Hematopoietic multipotent progenitor cell treated with erythropoietin and hydrocortisone succinate and interleukin-3 and kit ligand, for 4 days (in vitro differentiated cells): ENCODE measurements at regions not wholly inside any gene's neighbourhood (a gene's known extent, or its start where the extent isn't known, plus 50 kb on each side); places are given as distances from the start of the nearest gene placed in this dataset.
A peak's percentile ranks its signal among the peaks of the same experiment; 100 is the strongest.
"Not testable (repeated sequence)": the region's sequence is repeated elsewhere in the genome, so short reads cannot be mapped to it uniquely, and the experiment has no call there.

Source experiments
- DNase-seq: peaks from one replicate; pipeline ENCODE4 v3.0.0-alpha.2; 2015

DNA sequence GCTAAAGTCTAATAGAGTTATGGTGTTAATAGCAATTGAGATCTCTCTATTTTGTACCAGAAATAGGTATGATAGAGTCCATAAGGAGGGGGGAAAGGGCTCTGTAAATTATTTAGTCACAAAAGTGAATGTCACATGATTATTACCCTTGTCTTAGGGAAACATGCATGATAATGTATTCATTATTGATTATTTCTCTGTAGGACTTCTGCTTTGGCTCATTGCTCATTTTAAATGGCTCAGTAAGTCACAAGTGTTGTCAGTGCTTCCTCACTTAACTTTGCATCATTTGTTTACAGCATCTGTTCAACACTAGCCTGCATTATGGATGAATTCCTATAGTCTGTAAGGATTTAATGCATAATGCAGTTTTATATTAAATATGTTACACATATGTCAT lies 788.8 kb upstream of the EDIL3 start:
- no peak for DNase-seq

DNA sequence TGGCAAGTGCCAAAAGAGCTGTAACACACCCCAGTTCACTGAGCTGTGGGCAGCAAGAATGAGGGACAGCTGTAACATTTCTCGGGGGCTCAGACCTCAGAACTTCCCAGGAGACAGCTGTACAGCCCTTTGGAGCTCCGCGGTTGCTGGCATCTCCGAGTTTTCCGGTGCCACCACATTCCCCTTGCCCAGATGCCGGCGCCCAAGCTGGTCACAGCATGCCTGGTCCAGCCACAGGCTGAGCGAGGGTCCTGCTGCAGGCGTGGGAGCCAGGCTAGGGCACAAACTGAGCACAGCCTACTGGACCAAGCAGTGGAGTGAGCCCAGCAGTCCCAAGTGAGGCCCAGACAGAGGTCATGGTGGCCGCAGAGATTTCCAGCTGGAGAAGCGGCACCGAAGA lies 797.7 kb upstream of the EDIL3 start:
- DNase-seq, result no peak

DNA sequence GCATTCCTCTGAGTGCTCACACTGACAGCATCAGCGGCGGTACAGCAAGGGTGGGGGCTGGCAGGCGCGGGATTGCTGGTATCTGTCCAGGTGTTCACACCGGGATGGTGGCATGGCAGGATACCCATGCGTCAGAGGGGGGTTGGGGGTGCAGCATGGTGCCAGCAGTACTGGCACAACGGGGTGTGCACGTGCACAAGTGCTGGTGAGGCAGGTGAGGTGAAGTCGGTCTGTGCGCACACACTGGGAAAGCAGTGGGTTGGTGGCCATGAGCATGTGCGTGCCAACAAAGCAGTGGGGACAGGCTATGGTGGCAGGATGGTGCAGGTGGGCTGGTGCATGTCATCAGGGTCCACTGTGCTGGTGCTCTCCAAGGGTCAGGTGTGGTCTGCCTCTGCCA lies 819.6 kb upstream of the EDIL3 start:
- no peak for DNase-seq

DNA sequence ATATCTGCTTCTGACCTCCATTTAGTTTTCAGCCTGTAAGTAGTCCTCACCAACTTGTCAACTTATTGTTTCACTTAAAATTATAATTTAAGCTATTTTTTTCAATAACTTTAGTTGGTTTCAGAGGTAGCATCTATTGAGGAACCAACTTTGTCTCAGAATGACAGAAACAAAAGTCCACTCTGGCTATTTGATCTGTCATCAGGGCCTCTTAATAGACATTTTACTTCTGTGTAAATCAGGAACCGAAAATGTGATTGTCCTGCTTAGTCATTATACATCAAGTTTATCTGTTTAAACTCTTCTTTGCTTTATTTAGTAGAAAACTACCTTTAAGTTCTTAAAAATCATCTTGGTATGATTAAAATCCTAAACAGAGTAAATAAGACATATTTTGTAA lies 820.8 kb upstream of the EDIL3 start:
- DNase-seq, result no peak

DNA sequence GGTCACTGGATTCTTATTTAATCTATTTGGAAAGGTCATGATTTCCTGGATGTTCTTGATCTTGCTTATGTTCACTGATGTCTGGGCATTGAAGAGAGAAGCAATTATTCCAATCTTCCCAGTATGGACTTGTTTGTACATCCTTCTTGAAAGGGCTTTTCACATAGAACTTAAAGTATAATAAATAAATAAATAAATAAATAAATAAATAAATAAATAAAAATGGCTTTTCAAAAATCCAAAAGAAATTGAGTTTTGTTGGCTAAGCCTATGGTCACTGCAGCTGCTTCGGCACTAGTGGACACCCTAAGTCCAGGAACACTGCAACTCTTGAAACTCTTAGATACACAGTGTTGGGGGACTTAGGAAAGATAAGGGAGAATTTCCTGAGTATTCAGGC lies 840.7 kb upstream of the EDIL3 start:
- no peak for DNase-seq

DNA sequence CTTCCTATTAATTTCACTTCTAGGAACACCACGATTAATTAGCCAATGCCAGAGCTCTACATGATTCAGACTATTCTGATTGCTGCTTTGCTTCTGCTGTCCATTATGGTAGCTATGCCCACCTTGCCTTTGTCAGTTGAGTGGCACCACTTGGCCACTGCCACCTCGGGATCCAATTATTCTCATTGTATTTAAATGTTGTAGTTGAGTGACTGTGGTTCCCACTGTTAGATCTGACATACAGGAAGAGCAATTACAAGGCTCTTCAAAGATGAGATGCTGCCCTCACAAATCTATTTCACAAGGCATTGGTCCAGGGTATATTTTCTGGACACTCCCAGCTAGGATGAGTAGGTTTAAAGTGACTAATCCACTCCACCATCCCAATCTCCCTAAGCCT lies 864.5 kb upstream of the EDIL3 start:
- no peak for DNase-seq

DNA sequence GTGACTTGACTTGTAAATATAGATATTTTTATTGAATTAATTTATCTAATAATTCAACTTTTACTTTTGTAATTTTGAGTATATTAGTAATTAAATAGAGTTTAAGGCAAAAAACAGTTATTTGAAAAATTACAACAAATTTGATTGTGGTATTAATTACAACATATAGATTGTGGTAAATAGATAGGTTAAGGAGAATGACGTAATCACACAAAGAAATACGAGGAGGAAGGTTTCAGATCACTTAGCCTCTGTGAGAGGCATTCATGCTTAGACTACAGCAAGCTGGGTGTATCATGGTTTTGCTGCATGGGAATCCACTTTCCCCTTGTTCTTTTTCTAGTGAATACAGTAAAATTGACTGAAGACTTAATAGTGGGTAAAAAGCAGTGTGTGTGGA lies 878.4 kb upstream of the EDIL3 start:
- peak; percentile 4 for DNase-seq

DNA sequence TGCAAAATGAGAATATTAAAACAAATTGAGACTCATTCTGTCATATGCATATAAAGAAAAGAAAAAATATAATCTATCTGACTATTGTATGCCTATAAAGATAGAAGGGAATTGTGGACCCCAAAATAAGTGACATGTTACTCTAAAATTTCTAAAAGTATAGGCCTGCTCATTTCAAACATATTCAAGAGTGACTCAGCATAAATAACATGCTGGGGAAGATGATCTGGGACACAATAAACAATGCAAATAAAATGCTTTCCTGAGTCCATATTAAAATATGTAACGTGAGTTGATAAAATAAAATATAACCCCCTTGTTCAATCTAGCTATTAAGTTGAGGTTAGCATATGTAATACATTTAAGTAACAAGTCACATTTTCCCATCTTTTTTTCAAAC lies 882.0 kb upstream of the EDIL3 start:
- DNase-seq, result no peak

DNA sequence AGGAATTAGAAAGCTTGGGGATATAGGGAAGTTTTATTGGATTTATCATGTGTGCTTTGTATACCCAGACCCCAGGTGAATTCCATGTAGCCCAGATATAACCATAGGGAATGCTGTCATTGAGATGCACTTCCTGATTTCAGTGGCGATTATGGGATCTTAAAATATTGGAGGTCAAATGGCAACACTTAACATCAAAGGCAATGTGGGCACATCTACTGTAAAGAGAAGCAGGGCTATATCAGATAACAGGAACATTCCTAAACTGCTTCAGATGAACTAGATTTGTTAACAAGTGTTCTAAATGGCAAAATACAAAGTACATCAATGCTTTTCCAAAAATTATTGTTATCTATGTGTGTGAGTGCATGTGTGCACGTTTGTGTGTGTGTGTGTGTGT lies 883.5 kb upstream of the EDIL3 start:
- DNase-seq, result no peak

DNA sequence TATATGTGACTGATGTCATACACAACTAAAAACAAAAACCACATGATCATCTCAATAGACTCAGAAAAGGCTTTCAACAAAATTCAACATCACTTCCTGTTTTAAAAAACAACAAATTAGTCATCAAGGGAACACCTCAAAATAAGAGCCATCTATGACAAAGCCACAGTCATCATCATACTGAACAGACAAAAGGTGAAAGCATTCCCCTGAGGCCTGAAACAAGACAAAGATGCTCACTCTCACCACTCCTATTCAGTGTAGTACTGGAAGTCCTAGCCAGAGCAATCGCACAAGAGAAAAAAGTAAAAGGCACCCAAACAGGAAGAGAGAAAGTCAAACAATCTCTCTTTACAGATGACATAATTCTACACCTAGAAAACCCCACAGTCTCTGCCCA lies 893.5 kb upstream of the EDIL3 start:
- DNase-seq, result no peak

DNA sequence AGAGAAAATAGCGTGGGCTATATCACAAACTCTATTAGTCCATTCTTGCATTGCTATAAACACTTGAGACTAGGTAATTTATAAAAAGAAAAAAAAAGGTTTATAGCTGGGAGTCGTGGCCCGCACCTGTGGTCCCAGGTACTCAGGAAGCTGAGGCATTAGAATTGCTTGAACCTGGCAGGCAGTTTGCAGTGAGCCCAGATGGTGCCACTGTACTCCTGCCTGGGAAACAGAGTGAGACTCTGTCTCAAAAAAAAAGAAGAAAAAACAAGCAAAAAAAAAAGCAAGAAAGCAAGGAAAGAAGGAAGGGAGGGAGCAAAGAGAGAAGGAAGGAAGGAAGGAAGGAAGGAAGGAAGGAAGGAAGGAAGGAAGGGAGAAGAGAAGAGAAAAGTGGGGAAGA lies 904.2 kb upstream of the EDIL3 start:
- no peak for DNase-seq

DNA sequence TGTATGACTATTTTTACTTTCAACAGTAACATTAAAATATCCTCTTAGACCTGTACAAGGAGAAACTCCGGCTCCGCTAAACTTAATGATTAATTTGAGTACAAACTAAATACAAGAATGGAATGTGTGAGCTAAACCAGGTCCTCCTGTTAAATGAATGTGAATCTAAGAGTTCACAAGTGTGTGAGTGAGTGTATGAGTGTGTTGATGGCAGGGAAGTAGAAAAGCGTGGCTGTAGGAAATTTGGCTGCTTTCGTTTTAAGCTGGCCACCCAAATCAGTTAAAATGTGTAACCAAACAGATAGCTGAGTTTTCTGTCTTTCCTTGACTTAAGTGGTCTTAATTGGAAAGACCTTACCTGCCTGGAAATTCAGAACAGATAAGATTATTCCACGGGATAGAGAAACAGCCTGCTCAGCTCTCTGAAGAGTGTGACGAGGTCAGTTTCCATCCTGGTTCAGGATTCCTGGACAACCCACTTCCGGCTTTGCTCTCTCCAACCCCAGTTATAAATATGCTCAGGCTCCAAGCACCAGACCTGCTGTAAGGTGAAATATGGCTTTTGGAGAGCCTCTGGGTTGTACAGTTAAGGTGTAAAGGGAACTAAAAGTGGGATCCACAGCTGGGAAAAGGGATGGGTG lies 908.6 kb upstream of the EDIL3 start:
- no peak for DNase-seq

DNA sequence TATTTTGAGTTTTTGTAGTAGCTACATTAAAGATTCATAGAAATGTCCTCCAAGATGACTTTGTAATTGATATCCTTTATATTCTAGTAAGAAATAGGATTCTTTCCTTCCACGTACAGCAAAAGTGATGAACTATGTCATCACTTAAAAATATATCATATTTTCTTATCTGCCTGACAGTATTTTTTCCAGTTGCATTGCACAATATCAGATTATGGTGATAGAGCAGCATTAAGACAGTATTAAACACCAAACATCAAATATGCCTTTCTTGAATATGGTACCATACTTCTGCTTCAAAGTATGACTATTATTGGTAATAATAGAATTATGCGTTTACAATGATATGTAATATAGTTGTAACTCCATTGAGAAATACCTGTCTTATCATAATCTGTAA lies 919.8 kb upstream of the EDIL3 start:
- DNase-seq, result no peak

DNA sequence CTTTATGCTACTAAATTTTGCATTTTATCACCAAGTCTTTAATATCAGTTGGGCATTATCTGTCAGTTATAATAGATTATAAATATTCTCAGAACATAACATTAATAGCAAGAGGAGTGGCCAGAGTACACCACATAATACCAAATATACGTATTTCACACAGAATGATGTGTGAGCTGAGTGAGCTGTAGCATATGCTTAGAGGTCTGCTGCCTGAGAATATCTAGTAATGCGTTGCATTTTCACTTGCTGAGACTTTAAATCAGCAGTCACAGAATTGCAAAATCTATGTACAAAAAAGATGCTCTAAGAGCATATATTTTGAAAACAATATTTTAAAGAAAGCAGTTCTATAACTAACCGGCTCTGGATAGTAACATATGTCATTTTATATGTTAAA lies 921.1 kb upstream of the EDIL3 start:
- no peak for DNase-seq

DNA sequence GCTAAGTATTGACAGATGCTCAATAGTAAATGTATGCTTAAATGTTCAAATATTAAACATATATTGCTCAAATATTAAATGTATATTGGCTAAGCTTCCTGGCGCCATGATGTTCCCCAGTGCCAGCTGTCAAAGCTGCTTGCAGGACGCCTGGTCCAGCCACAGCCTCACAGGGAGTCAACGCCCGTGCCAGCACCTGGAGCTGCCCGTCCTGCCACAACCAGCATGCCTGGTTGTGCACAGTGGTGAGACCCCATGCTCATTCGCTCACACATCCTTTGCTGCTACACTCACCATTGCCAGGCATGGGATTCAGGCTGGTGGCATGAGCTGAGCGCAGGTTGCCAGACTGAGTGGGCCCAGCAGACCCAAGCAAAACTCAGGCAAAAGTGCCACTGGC lies 926.9 kb upstream of the EDIL3 start:
- no peak for DNase-seq

DNA sequence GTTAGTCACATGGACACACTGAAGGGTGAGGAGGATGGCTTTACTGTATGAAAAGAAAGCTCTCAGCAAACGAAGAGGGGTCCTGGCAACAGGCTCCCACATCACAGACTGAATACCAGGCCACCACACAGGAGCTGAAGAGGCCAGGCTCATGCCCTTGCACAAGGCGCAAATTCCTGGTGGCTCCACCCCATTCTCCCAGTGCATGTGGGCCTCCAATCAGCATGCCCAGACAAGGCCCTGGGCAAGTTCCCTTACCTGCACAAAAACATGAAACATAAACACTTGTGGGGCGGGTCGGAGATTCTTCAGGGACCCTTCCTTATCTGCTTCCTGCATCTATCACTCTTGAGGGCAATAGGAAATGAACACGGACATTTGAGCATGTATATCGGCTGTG lies 935.8 kb upstream of the EDIL3 start:
- DNase-seq, result no peak

DNA sequence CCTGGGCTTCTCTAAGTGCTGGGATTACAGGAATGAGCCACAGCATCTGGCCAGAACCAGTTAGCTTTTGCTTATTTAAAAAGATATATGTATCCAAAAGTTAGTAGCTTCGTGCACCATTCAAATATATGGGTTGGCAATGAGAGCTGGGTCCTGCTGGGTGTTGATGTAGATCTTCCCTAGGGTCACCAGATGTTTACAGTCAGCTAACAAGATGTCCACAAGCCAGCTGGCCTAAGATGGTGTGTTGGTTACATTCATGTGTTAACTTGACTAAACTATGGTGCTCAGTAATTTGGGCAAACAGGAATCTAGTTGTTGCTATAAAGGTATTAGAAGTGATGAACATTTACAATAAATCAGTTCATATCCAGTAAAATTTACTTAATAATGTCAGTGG lies 948.6 kb upstream of the EDIL3 start:
- no peak for DNase-seq

DNA sequence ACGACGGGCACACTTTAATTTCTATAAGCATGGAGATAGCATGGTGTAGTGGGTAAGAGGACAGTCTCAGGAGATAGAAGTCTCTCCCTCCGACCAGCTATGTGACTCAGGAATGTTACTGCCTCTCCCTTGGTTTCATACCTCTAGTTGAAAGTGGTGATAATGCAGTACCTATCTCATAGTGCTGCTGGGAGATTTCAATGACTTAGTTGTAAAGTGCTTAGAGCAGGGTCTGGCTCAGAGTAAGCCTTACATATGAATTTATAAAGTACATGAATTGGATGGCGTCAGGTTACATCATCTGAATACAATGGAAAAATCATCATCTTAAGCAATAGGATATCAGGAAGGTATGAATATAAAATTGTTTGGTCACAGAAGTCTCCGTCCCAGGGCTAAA lies 952.8 kb upstream of the EDIL3 start:
- DNase-seq, result no peak

DNA sequence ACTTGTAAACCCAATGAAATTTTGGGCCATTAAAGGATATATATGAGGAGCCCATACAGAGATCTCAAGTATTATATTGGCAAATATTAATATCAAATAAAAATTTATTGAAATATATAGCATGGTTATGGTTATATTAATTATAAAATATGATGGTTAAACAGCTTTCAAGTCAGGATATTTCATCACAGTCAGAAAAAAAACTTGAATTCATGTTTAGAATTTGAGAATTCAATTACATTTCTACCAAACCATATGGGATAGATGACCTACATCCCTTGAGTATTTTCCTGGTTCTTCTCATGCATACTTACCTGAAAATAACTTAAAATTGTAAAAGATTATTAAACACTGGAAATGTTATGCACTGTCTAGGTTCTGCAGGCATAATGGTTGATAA lies 956.1 kb upstream of the EDIL3 start:
- DNase-seq, result no peak

DNA sequence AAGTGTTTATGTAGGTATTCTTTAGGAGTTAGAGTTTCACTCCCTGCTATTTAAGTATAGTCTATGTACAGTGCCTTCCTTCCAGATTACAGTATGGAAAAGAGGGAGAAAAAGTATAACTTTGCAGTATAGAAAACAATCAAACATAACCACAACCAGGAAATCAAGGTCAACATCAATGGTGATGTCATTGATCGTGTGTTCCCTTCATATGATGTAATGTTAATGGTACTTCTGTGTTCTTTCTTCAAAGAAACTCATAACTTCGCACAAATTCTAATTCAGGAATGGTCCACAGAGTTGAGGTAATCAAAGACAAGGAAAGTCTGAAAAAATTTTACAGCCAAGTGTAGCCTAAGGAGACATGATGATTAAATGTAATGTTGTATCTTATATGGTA lies 961.1 kb upstream of the EDIL3 start:
- DNase-seq, result no peak

DNA sequence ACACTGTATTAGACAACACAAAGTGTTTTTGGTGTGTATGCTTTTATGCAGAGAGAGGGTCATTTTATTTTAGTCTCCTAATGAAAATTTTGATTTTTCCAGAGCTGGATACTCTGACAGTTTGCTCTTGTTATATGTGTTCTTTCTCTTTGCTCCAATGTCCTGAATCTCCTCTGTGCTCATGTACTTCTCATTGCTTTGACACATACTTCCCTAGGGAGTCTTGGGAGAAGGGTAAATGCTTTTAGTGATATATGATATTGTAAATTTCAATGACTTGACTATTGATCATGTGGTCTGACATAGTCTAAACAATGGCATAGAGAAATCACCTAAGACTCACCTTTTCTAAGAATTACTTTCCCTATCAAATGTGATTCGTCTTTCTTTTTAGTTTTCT lies 972.6 kb upstream of the EDIL3 start:
- no peak for DNase-seq

DNA sequence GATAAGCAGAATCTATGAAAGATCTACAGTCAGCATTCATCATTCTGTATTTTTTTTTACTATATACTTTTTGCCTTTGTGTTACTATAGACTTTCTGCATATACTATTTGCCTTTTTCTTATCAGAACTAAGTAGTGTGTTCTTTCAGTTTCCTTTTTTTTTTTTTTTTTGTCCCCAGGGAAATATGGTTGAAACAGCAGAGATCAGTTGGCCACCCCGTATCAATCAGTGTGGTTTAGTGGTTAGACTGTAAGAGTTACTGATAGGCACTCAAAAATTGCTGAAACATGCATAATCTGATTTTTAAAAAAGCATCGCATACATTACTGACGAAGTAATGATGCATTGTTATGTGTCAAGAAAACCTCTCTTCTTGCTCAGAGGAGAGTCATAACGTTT lies 990.8 kb upstream of the EDIL3 start:
- peak; percentile 7 for DNase-seq

DNA sequence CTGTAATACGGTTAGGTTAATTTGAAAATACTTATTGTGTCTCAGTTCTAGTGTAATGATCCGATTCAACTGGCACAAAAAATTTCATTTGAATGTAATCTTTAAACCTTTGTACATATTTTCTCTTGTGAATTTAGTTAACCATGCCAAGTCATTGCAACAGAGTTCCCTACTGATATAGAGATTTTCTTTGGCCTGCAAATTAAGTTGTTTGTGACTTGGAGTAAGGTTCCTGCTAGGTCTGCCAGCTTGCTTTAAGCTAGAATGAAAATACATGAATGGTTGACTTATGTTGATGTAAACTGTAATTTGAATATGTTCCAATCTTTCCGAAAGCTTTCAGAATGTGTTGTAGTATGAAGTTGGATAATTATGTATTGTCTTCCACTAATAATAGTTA lies 1004.1 kb upstream of the EDIL3 start:
- DNase-seq, result no peak

DNA sequence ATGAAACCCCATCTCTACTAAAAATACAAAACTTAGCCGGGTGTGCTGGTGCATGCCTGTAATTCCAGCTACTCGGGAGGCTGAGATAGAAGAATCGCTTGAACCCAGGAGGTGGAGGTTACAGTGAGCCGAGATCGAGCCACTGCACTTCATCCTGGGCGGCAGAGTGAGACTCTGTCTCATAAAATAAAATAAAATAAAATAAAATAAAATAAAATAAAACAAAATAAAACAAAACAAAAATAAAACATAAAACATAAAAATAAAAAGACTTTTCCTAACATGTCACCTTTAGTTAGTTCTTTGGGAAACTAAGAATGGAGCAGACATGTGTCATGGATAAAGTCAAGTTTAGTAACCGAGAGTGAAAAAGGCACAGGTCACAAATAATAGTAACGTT lies 1007.6 kb upstream of the EDIL3 start:
- DNase-seq, result not testable (repeated sequence)

DNA sequence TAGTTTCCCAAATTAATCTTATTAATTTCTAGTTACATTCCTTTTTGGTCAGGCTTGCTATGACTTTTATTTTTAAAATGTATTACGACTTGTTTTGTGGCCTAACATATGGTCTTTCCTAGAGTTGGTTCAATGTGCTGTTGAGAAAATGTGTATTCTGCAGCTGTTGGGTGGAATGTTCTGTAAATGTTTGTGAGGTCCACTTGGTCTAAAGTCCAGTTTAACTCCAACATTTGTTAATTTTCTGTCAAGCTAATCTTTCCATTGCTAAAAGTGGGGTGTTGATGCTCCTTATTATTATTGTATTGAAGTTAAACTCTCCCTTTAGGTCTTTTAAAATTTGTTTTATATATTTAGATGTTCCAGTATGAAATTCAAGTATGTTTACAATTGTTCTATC lies 1010.8 kb upstream of the EDIL3 start:
- DNase-seq, result no peak

DNA sequence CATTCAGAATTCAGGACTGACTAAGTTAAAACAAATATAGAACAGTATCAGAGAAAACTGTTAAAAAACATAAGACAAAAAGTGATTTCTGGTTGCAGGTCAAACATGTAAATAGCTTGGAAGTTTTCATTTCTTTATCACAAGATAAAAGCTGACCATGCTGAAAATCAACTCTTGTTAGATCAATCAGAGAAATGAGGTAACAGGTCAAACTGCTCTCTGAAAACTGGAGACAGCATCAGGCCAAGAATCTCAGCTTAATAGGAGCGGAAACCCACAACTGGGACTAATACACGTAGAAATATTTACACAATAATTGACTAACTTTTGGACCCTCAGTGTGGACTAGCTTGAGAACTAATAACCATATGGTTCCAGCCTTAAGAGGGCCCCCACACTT lies 1012.8 kb upstream of the EDIL3 start:
- no peak for DNase-seq
